ENCODE measurements at regions not wholly inside any gene's neighbourhood (a gene's known extent, or its start where the extent isn't known, plus 50 kb on each side); places are given as distances from the start of the nearest gene placed in this dataset.

GRCh38 chr7:41579961-41580935 lies 122.6 kb downstream of the INHBA start:
- H3K79me2 ChIP-seq (ENCODE audit: control insufficient read depth in 1 of 2, insufficient read depth in 2 of 2, low read length in 2 of 2): no peaks in the 10 kb centered on the region
- no peaks in the 10 kb centered on the region for H3K9me3 ChIP-seq (ENCODE audit: insufficient read depth in 2 of 2, low read depth in 1 of 2, low read length in 1 of 2)
- no peak overlapping the region for H3K56ac ChIP-seq (replicated peaks; ENCODE audit: insufficient read length, low read depth, low read length)
- no peaks in the 10 kb centered on the region for H3K36me3 ChIP-seq (ENCODE audit: control insufficient read depth in 2 of 4, insufficient read depth in 4 of 4, low read length in 3 of 4)
- no peak overlapping the region for H3K27ac ChIP-seq (ENCODE audit: low read depth, low read length)
- H3K9ac ChIP-seq (replicated peaks in 1 of 4; ENCODE audit: extremely low read depth in 1 of 4, low read depth in 3 of 4, low read length in 3 of 4): no peak overlapping the region
- no peak overlapping the region for H3K4me3 ChIP-seq (ENCODE audit: extremely low read depth in 1 of 4, insufficient read depth in 2 of 4, low read depth in 3 of 4, low read length in 4 of 4)
- H3K79me1 ChIP-seq (ENCODE audit: low read depth, low read length): no peaks in the 10 kb centered on the region
- H2BK15ac ChIP-seq (ENCODE audit: low read length): no peak overlapping the region
- H2BK12ac ChIP-seq (ENCODE audit: low read depth, low read length): no peak overlapping the region
- no peak overlapping the region for H3K23ac ChIP-seq (ENCODE audit: insufficient read length)
- H4K5ac ChIP-seq (ENCODE audit: insufficient read length, low read depth, low read length): no peak overlapping the region
- H4K8ac ChIP-seq (ENCODE audit: extremely low read depth, insufficient read depth, low read length): no peak overlapping the region
- no peak overlapping the region for H2BK120ac ChIP-seq (replicated peaks; ENCODE audit: low read depth, low read length)
- 86% methylated on average over 3 of the region's 3 CpGs; no CpG with 5 or more reads in 1 of the 2 experiments for WGBS, 2 experiments (ENCODE audit: extremely low coverage in 1 of 2, insufficient coverage in 1 of 2, insufficient read length in 1 of 2, insufficient replicate concordance in 2 of 2, low coverage in 1 of 2, low lambda C conversion rate in 2 of 2, missing lambda C conversion rate in 1 of 2)
- H4K20me1 ChIP-seq (replicated peaks in 1 of 2; ENCODE audit: control insufficient read depth in 1 of 2, insufficient read depth in 2 of 2, low read length in 2 of 2): no peaks in the 10 kb centered on the region
- H2BK20ac ChIP-seq (ENCODE audit: low read length): no peak overlapping the region
- no peak overlapping the region for H4K91ac ChIP-seq (replicated peaks; ENCODE audit: insufficient read length, low read length)
- FAIRE-seq (no peak), DNase-seq (ENCODE audit: low read depth in 1 of 2, low spot score in 2 of 2) (no peak)
- no peaks in the 10 kb centered on the region for H3K27me3 ChIP-seq (replicated peaks in 1 of 4; ENCODE audit: control insufficient read depth in 3 of 4, extremely low read depth in 1 of 4, insufficient read depth in 3 of 4, low read length in 3 of 4)
- H2AFZ ChIP-seq (ENCODE audit: low read length): no peak overlapping the region
- no peak overlapping the region for H2AK5ac ChIP-seq (ENCODE audit: low read depth, low read length)
- ChIA-PET CTCF (ENCODE audit: partially characterized antibody) (interaction anchor here (0.7 kb wide), 1 partner anchor 15 kb away, joined by 4 read pairs; no protein-coding TSS in a partner anchor), POLR2A (ENCODE audit: partially characterized antibody) (interaction anchor here (0.7 kb wide), 1 partner anchor 120 kb away, joined by 3 read pairs; no protein-coding TSS in a partner anchor)
- H3K4me1 ChIP-seq (replicated peaks in 1 of 4; ENCODE audit: control insufficient read depth in 3 of 4, insufficient read depth in 4 of 4, low read length in 3 of 4): no peaks in the 10 kb centered on the region; a peak in 1 of 7 replicates
- no peak overlapping the region for H2BK5ac ChIP-seq (ENCODE audit: low read depth, low read length)
- H3K14ac ChIP-seq (ENCODE audit: insufficient read length): no peak overlapping the region
- H3K18ac ChIP-seq (ENCODE audit: extremely low read depth, low read length): no peak overlapping the region
- H3K4ac ChIP-seq (replicated peaks; ENCODE audit: insufficient read length, low read depth, low read length): no peak overlapping the region
- no peak overlapping the region for H3K4me2 ChIP-seq (ENCODE audit: insufficient read depth in 1 of 2, low read depth in 2 of 2, low read length in 2 of 2)
- H3K23me2 ChIP-seq (ENCODE audit: low read depth, low read length): no peaks in the 10 kb centered on the region; the same call in 1 of the 2 replicates
- no peak for TF ChIP-seq CBX8 (IDR thresholded peaks at IDR 0.05; ENCODE audit: borderline replicate concordance, low read depth, low read length)
- TF ChIP-seq FOSL1 (IDR thresholded peaks at IDR 0.05; ENCODE audit: insufficient read depth, low read depth, low read length): no peak
- TF ChIP-seq PHF8 (conservative IDR thresholded peaks at IDR 0.05; ENCODE audit: low read depth, low read length): no peak
- no peak for TF ChIP-seq E2F6 (IDR thresholded peaks at IDR 0.05)
- no peak for TF ChIP-seq CBX5 (IDR thresholded peaks at IDR 0.05; ENCODE audit: low read depth, low read length)
- no peak for TF ChIP-seq KDM5A (IDR thresholded peaks at IDR 0.05; ENCODE audit: low read length)
- TF ChIP-seq SRF (IDR thresholded peaks at IDR 0.05; ENCODE audit: low read depth, low read length): no peak
- no peak for TF ChIP-seq CTBP2 (IDR thresholded peaks at IDR 0.05; ENCODE audit: borderline replicate concordance, insufficient read depth, insufficient read length, low read length)
- TF ChIP-seq BRCA1 (IDR thresholded peaks at IDR 0.05; ENCODE audit: low read depth, low read length): no peak
- no peak for TF ChIP-seq SIRT6 (IDR thresholded peaks at IDR 0.05; ENCODE audit: low read length)
- TF ChIP-seq CREB1 (IDR thresholded peaks at IDR 0.05): no peak
- TF ChIP-seq SP1 (IDR thresholded peaks at IDR 0.05; ENCODE audit: low read depth, low read length): no peak
